ES-I3 (cell line): ENCODE measurements at regions not wholly inside any gene's neighbourhood (a gene's known extent, or its start where the extent isn't known, plus 50 kb on each side); places are given as distances from the start of the nearest gene placed in this dataset.
"Not testable (repeated sequence)": the region's sequence is repeated elsewhere in the genome, so short reads cannot be mapped to it uniquely, and the experiment has no call there.

Source experiments
- H3K36me3 ChIP-seq: 2 replicates; pipeline ENCODE4 v1.6.1; 2013; ENCODE audit warnings: mild to moderate bottlenecking, low read length, control low read depth, moderate library complexity; ENCODE audit not compliant: insufficient read depth
- H3K4me1 ChIP-seq: 2 replicates; pipeline ENCODE4 v1.6.1; 2013; ENCODE audit warnings: mild to moderate bottlenecking, control low read depth, low read length; ENCODE audit not compliant: insufficient read depth
- H3K9ac ChIP-seq: 2 replicates; pipeline ENCODE4 v1.6.1; 2013; ENCODE audit warnings: low read depth, mild to moderate bottlenecking, low read length, moderate library complexity
- H3K9me3 ChIP-seq: 2 replicates; pipeline ENCODE4 v1.6.1; 2013; ENCODE audit warnings: mild to moderate bottlenecking, low read length, moderate library complexity; ENCODE audit not compliant: control insufficient read depth, insufficient read depth

- H3K9ac ChIP-seq = no peak overlapping the region
- no peaks in the 10 kb centered on the region for H3K36me3 ChIP-seq
- H3K4me1 ChIP-seq = peaks cover 5% of the 10 kb centered on the region; the same call in 1 of the 2 replicates
- no peaks in the 10 kb centered on the region for H3K9me3 ChIP-seq
Observed at GRCh38 chr3:168961271-168961670, 702.2 kb downstream of the MECOM start.

DNA sequence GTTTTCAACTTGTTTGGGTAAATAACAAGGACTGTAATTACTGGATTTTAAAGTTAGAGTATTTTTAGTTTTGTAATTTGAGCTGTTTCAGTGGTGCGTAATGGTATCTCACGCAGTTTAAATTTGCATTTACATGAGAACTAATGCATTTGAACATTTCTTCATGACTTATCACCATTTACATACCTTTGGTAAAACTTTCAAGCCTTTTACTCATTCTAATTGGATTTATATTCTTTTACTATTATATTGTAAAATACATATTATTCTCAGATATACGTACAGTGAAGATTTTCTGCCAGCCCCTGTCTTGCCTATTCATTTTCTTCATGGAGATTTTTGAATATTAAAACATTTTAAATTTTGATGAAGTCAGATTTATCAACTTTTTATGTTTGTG, 703.8 kb downstream of the MECOM start:
- Histone ChIP-seq H3K9me3 (no peaks in the 10 kb centered on the region), H3K36me3 (no peaks in the 10 kb centered on the region), H3K4me1 (peaks cover 5% of the 10 kb centered on the region; the same call in 1 of the 2 replicates), H3K9ac (no peak overlapping the region)

DNA sequence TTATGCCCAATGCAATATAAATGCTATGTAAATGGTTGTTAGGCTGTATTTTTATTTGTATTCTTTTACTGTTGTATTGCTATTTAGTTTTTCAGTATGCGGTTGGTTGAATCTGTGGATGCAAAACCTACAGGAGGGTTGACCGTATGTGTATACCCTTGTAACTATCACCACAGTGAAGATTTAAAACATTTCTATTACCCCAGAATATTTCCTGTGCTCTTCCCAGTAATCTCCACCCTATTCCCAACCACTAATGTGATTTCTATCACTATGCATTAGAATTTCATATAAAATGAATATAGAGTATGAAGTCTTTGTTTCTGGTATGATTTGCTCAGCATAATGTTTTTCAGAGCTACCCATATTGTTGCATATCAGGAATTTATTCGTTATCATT, 705.0 kb downstream of the MECOM start:
- Histone ChIP-seq H3K9me3 (no peaks in the 10 kb centered on the region), H3K36me3 (no peaks in the 10 kb centered on the region), H3K4me1 (peaks cover 5% of the 10 kb centered on the region; the same call in 1 of the 2 replicates), H3K9ac (no peak overlapping the region)

DNA sequence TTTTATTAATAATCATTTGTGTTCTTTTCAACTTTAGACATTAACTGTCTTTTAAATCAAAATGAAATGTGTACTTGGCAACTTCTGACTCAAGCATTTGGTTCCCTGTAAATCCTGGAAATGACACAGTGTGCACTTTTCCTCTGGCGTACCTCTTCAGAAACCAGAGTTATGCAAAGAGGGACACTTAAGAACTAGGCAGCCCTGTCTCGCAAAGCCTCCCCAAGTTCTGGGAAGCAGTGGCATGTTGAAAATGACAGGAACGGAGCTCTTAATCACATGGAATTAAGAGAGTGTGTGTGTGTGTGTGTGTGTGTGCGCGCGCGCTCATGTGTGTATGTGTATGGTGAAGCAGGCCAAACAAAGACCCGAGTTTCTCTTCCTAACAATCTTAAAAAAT, 707.4 kb downstream of the MECOM start:
- Histone ChIP-seq H3K4me1 (peaks cover 5% of the 10 kb centered on the region; the same call in 1 of the 2 replicates), H3K9ac (no peak overlapping the region), H3K36me3 (no peaks in the 10 kb centered on the region), H3K9me3 (no peaks in the 10 kb centered on the region)

DNA sequence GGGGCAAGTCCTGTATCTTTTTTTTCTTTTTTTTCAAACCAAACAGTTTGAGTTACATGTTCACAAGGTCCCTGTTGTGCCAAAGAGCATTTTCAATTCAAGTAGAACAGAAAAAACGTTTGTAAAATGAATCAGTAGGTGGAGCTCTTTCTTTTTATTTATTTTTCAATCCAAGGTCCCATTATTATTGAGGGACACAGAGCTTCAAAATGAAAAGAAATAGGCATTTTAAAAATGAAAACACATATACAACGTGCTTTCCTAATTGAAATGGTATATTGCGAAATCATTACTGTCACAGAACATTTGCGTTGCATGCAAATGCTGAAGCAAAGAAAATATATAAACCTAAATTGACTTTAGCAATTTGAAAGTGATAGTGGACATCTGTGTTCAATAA, 711.0 kb downstream of the MECOM start:
- H3K9ac ChIP-seq = no peak overlapping the region
- no peaks in the 10 kb centered on the region for H3K36me3 ChIP-seq
- no peaks in the 10 kb centered on the region for H3K4me1 ChIP-seq
- H3K9me3 ChIP-seq = no peaks in the 10 kb centered on the region

- no peaks in the 10 kb centered on the region for H3K36me3 ChIP-seq
- no peaks in the 10 kb centered on the region for H3K4me1 ChIP-seq
- H3K9me3 ChIP-seq = no peaks in the 10 kb centered on the region
- no peak overlapping the region for H3K9ac ChIP-seq
Observed at GRCh38 chr3:168951884-168952283, 711.6 kb downstream of the MECOM start.

DNA sequence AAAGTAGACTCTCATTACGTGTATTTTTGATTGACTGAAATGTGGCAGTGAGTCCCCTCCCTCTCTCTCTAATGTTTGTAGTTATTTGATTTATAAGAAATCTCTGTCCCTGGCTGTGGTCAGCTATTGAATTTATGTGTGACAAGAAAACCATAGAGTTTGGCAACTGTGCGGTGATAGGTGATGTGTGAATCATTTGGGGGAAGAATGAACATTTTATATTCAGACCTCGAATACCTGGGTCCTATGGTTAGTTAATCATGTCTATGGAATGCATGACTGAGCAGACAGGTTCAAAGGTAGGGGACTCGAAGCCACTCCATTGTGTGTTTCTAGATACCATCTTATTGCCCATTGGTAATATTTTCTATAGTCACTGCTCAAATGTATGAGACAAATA, 712.1 kb downstream of the MECOM start:
- H3K9me3 ChIP-seq = no peaks in the 10 kb centered on the region
- H3K36me3 ChIP-seq = no peaks in the 10 kb centered on the region
- no peak overlapping the region for H3K9ac ChIP-seq
- H3K4me1 ChIP-seq = no peaks in the 10 kb centered on the region

- H3K4me1 ChIP-seq = no peaks in the 10 kb centered on the region
Observed at GRCh38 chr3:168950622-168951021, 712.9 kb downstream of the MECOM start.

DNA sequence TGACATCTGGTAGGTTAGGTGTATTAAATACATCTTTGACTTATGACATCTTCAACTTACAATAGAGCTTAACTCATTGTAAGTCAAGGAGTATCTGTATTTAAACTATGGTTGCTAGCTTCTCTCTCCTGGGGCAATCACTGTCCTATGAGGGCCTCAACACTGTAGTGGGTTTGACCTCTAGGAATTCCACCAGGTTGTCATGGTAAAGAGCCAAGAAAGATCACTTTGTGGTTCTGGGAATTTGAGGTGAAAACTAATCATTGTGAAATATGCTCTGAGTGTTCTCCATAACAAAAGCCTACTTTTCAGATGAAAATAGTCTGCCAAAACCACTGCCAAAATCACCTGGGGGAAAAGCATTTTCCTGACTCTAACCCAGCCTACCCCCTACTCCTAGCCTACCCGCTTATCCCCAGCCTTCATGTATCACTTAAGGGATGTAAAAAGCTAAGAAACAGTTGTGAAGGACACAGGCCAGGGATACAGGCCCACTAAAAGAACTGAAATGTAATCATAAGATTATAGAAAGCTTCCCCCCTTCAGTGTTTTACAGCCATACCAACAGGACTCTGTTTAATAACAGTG, 723.8 kb downstream of the MECOM start:
- no peak overlapping the region for H3K9ac ChIP-seq
- H3K4me1 ChIP-seq = peaks cover 11% of the 10 kb centered on the region; the same call in 1 of the 2 replicates
- peaks cover 4% of the 10 kb centered on the region; the same call in 1 of the 2 replicates for H3K9me3 ChIP-seq
- H3K36me3 ChIP-seq = no peaks in the 10 kb centered on the region

More at GRCh38 chr3:168950622-168951021, 712.9 kb downstream of the MECOM start:
- Histone ChIP-seq H3K9ac (no peak overlapping the region), H3K9me3 (no peaks in the 10 kb centered on the region), H3K36me3 (no peaks in the 10 kb centered on the region)

- Histone ChIP-seq H3K9me3 (peaks cover 4% of the 10 kb centered on the region), H3K9ac (no peak overlapping the region), H3K4me1 (no peaks in the 10 kb centered on the region), H3K36me3 (no peaks in the 10 kb centered on the region)
Observed at GRCh38 chr3:168933614-168934013, 729.9 kb downstream of the MECOM start.

- H3K36me3 ChIP-seq, H3K9ac ChIP-seq, H3K4me1 ChIP-seq, H3K9me3 ChIP-seq: not testable (repeated sequence)
Observed at GRCh38 chr3:168929997-168930396, 733.5 kb downstream of the MECOM start.

- no peak overlapping the region for H3K9ac ChIP-seq
- H3K4me1 ChIP-seq = peaks cover 4% of the 10 kb centered on the region; the same call in 1 of the 2 replicates
- no peaks in the 10 kb centered on the region for H3K36me3 ChIP-seq
Observed at GRCh38 chr3:168926426-168926825, 737.1 kb downstream of the MECOM start.

DNA sequence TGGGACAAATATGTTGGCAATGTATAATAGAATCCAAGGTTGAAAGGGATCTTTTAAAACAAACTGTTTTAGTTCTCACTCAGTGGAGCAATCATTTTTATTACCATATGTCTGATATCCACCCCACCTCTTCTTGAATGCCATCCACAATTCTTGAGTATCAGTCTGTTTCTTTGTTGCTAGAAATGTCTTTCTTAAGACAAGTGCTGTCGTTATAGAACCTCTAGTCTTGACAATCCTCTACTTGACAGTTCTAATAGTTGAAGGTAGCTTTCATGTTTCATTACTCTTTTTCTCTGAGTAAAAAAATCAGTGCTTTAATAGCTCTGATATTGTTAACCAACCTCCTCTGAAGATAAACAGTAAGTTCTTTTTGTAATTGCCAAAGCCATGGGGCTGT, 737.9 kb downstream of the MECOM start:
- peaks cover 4% of the 10 kb centered on the region; the same call in 1 of the 2 replicates for H3K4me1 ChIP-seq
- H3K36me3 ChIP-seq = no peaks in the 10 kb centered on the region
- no peak overlapping the region for H3K9ac ChIP-seq
- H3K9me3 ChIP-seq = no peaks in the 10 kb centered on the region; the same call in 1 of the 2 replicates

More at GRCh38 chr3:168926426-168926825, 737.1 kb downstream of the MECOM start:
- no peaks in the 10 kb centered on the region; the same call in 1 of the 2 replicates for H3K9me3 ChIP-seq

GRCh38 chr3:168914662-168915061, 748.9 kb downstream of the MECOM start:
- Histone ChIP-seq H3K9me3 (no peaks in the 10 kb centered on the region), H3K9ac (no peak overlapping the region), H3K4me1 (no peaks in the 10 kb centered on the region; the same call in 1 of the 2 replicates), H3K36me3 (no peaks in the 10 kb centered on the region)

- Histone ChIP-seq H3K4me1 (no peaks in the 10 kb centered on the region), H3K36me3 (no peaks in the 10 kb centered on the region), H3K9ac (no peak overlapping the region), H3K9me3 (no peaks in the 10 kb centered on the region)
Observed at GRCh38 chr3:168909260-168909659, 754.3 kb downstream of the MECOM start.
